Fibroblast of skin of right quadriceps (primary cell): ENCODE measurements at regions not wholly inside any gene's neighbourhood (a gene's known extent, or its start where the extent isn't known, plus 50 kb on each side); places are given as distances from the start of the nearest gene placed in this dataset.

Source experiments
- DNase-seq: peaks from one replicate; pipeline ENCODE4 v3.0.0-alpha.2; 2013

DNA sequence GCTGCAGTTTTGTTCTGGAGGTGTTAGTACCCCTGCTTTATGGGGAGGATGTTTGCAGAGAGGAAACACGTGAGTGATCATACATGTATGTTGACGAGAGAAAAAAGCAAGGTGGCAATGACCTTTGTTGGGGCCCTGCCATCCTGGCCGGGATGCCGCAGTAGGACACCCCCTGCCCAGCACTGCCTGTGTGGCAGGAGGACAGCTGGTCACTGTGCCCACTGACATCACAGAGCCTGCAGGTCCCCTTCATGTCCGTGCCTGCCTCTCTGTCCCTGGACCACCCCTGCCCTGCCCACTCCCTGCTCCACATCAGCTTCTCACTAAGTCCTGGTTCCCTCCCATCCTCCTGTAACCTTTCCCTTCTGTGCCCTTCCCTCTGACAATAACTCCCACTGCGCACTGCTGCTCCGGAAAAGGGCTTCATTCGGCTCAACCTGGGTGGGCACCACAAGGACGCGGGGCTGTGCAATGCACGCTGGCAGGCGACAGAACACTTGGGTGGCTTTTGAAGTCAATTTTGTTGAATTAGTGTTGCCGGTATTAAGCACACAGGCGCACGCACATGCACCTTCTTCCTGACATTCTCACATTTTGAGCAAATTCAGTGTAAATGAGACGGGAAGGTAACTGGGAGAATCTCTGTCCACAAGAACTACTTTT lies 51.5 kb upstream of the TWIST2 start:
- DNase-seq, result no peak

DNA sequence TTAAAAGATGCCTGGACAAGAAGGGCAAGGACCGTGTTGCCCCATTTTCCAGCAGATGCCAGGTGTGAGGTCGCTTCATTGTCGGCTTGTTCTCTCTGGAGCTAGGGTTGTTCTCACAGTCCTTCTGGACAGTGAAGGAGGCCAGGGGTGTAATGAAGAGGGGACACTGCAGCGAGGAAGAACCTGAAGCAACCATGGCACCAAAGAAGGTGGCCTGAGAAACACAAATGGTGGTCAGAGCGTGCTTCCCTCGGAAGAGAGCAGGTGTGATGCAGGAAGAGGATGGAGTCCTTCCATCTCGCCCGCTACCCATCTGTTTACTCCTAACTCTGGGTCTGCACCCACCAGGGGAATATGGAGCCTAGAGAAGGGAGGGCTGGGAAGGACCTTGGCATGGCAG lies 50.3 kb upstream of the TWIST2 start:
- no peak for DNase-seq
